ENCODE measurements at regions not wholly inside any gene's neighbourhood (a gene's known extent, or its start where the extent isn't known, plus 50 kb on each side); places are given as distances from the start of the nearest gene placed in this dataset.
"Not testable (repeated sequence)": the region's sequence is repeated elsewhere in the genome, so short reads cannot be mapped to it uniquely, and the experiment has no call there.

GRCh38 chr14:31911160-31911559, 165.9 kb upstream of the ARHGAP5 start:
- WGBS, 4 donors: 87 to 99% (median 96%) methylated on average over 1 of the region's 1 CpG
- intact Hi-C loops (cut with DNase I): no loop called here
- TF ChIP-seq POLR2A (IDR thresholded peaks at IDR 0.05) (no peak), CTCF (IDR thresholded peaks at IDR 0.05) (no peak)

GRCh38 chr14:31913370-31913769, 163.7 kb upstream of the ARHGAP5 start:
- 89 to 97% (median 95%) methylated on average over 4 of the region's 4 CpGs for WGBS, 4 donors
- TF ChIP-seq CTCF (IDR thresholded peaks at IDR 0.05): no peak
- no peak for TF ChIP-seq POLR2A (IDR thresholded peaks at IDR 0.05)
- no peak overlapping the region for H3K4me3 ChIP-seq
- DNase-seq: no peak
- intact Hi-C loops (cut with DNase I): no loop called here
- no peaks in the 10 kb centered on the region for H3K4me1 ChIP-seq
- H3K27me3 ChIP-seq: no peaks in the 10 kb centered on the region
- H3K9me3 ChIP-seq: peaks cover 0 to 30% (median 17%) of the 10 kb centered on the region in 12 donors
- H3K36me3 ChIP-seq: no peaks in the 10 kb centered on the region
- no peak overlapping the region for H3K27ac ChIP-seq
- peak in 1 of 4 donors; percentile 22 for ATAC-seq

More at GRCh38 chr14:31911160-31911559, 165.9 kb upstream of the ARHGAP5 start:
- DNase-seq (no peak), ATAC-seq (no peak)
- Histone ChIP-seq H3K27ac (no peak overlapping the region), H3K36me3 (no peaks in the 10 kb centered on the region), H3K9me3 (peaks cover 0 to 30% (median 17%) of the 10 kb centered on the region in 12 donors), H3K4me1 (peaks cover 0 to 5% (median 0%) of the 10 kb centered on the region in 12 donors), H3K4me3 (no peak overlapping the region), H3K27me3 (no peaks in the 10 kb centered on the region)

GRCh38 chr14:31918289-31918688, 158.8 kb upstream of the ARHGAP5 start:
- H3K9me3 ChIP-seq; H3K27me3 ChIP-seq; intact Hi-C loops (cut with DNase I); H3K27ac ChIP-seq; DNase-seq; ATAC-seq; H3K4me1 ChIP-seq; H3K36me3 ChIP-seq; H3K4me3 ChIP-seq: not testable (repeated sequence)
- 97 to 98% (median 97%) methylated on average over 4 to 6 of the region's 7 CpGs for WGBS, 4 donors

- TF ChIP-seq POLR2A (IDR thresholded peaks at IDR 0.05) (no peak), CTCF (IDR thresholded peaks at IDR 0.05) (no peak)
- ATAC-seq (no peak), DNase-seq (no peak)
- H3K4me1 ChIP-seq: peaks cover 0 to 7% (median 0%) of the 10 kb centered on the region in 12 donors
- no peak overlapping the region for H3K27ac ChIP-seq
- 47 to 67% (median 57%) methylated on average over 1 of the region's 1 CpG for WGBS, 4 donors
- H3K9me3 ChIP-seq: no peaks in the 10 kb centered on the region
- no peaks in the 10 kb centered on the region for H3K27me3 ChIP-seq
- intact Hi-C loops (cut with DNase I): loop anchor here in 2 of 10 donors (10.0 kb wide), 3 partner anchors 355 to 545 kb away; partner anchors contain the start of gene NUBPL (in 1 of the 2)
- no peaks in the 10 kb centered on the region for H3K36me3 ChIP-seq
- H3K4me3 ChIP-seq: no peak overlapping the region
These were observed 157.1 kb upstream of the ARHGAP5 start for GRCh38 chr14:31920001-31920400.

Measured in heart left ventricle (tissue), 16 donors.